ENCODE measurements at regions not wholly inside any gene's neighbourhood (a gene's known extent, or its start where the extent isn't known, plus 50 kb on each side); places are given as distances from the start of the nearest gene placed in this dataset.

- TF ChIP-seq CTCF (IDR thresholded peaks at IDR 0.05): no peak
- no peak for TF ChIP-seq POLR2AphosphoS5 (IDR thresholded peaks at IDR 0.05)
These were observed 492.3 kb downstream of the MAGEE1 start for GRCh38 chrX:76919761-76920160.
